ENCODE measurements at regions not wholly inside any gene's neighbourhood (a gene's known extent, or its start where the extent isn't known, plus 50 kb on each side); places are given as distances from the start of the nearest gene placed in this dataset.
"Not testable (repeated sequence)": the region's sequence is repeated elsewhere in the genome, so short reads cannot be mapped to it uniquely, and the experiment has no call there.

GRCh38 chr5:116746668-116747067 lies 172.0 kb upstream of the SEMA6A start:
- DNase-seq = no peak

DNA sequence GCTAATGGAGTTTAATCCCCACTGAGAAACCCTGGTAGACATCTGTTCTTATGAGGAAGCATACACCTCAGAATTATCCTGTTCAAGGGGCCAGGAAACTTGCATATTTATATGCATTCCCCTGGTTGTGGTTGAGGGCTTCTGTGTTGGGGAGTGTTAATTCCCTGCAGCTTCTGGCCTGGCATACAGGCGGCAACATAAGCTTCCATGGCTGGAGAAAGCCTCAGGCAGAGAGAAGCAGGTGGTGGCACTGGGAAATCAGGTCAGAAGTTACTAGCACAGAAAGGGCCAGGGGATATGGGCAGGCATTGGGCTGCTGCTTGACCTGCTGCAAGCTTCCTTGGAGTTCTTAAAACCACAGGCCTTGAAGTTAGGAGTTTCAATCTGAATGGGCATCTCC lies 166.1 kb upstream of the SEMA6A start:
- no peak for DNase-seq

GRCh38 chr5:116739571-116739970 lies 164.9 kb upstream of the SEMA6A start:
- no peak for DNase-seq

DNA sequence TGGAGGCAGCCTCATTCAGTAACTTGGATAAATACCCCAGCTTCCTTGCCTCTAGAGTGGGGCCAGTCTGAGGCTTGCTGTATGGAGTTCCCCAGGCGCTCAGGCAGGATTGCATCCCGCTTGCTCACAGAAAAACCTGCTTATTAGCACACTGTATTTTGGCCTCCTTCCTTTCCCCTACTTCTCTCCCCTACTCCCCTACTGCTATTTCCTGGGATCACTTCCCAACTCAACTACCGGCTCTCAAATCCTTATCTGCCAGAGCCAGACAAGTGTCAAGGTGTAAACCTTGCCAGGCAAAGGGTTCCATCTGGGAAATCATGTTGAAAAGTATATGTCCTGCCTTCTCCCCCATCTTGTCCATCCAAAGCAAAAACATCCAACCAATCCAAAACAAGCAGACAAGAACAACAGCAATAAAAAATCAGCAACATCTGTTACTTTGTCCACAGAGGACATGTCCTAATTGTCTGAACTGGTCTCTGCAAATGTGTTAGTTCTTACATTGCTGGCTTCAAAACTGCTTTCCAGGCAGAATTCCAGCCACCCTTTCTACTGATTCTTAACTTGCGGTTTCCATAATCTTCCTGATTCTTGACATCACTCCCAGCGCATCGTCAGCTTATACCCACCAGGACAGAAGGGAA lies 164.1 kb upstream of the SEMA6A start:
- no peak for DNase-seq

DNA sequence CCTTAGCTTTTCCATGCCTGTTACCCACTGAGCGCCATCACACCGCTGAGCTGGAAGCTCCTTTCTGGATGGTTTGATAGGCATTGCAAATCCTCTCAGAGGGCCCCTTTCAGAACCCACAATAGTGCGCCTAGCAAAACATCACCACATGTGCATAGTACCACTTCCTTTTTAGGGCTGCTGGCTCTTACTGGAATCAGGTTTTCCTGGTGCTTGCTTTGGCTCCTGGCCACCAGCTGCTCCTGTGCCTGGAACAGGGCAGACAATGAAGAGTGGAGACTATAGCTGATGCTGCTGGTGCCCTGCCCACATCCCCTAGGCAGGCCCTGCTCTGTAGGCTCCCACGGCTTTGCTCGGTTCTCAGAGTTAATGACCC lies 163.6 kb upstream of the SEMA6A start:
- no peak for DNase-seq

DNA sequence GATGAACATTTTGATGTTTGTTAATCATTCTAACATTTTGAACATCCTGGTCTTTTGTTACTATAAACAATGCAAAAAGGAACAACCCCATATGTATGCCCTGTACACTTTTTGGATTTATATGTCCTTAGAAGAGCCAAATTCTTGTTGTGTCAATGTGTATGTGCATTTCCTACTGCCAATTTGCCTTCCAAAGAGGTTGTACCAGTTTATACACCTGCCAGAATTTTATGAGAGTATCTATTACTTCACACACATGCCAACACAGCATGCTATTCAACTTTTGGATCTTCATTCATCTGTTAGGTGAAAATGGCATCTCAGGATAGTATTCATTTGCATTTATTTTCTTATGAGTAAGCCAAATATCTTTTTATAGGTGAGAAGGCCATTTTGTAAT lies 162.0 kb upstream of the SEMA6A start:
- no peak for DNase-seq

DNA sequence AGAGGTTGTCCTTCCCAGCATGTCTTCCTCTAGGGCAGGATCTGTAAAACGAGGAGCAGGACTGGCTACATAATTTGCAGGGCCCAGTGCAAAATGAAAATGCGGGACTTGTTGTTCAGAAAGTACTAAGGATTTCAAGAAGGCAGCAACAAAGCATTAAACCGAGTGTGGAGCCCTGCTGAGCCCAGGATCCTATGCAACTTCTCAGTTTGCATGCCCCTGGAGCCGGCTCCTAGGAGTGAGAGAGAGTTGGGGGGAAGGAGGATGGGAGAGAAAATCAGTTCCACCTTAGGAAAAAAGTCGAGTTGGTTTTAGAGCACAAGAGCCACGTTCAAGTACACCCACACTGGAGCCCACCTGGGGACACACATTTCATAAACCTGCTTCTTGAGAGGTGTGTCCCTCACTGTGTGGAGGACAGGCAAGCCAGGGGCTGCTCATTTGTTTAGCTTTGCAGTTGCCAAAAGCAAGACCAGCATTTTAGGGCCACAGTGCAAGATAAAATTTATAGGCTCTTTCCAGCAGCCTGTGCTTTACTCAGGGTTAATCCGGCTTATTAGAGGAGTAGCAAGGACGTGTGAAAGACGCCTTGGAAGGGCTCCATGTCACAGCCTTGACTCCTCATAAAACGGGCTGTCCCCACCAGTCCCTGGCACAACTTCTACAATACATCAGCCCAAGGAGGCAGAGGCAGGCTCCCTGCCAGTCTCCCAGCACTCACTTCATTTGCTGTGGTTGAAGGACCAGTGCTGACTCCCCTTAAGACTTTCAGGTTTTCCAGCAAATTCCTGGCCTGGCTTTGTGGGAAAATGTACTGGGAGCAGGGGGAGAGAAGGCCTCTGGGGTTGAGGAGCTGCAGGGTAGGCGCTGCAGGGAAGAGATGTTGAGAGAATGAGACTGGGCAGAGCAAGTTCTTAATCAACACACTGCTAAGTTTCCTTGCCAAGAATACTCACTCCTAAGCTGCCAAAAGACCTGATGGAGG lies 159.7 kb upstream of the SEMA6A start:
- DNase-seq = no peak

DNA sequence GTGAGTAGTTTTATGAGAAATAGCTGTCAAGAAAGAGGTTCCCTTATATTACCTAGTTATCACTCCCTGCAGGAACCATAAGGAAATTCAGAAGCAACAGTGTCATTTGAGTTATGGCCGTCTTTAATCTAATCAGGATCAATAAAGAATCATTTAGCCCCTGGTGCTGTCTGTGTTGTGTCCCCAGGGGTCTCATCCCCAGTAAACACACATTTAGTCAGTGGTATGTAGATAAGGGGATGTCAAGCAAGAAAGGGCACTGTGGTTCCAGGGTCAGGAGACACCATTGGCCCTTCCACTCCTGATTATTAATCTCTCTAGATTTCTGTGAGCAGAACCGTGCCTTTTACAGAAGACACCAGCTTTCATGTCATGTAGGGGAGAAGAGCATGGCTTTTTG lies 158.0 kb upstream of the SEMA6A start:
- no peak for DNase-seq

- no peak for DNase-seq
These were observed 156.8 kb upstream of the SEMA6A start for GRCh38 chr5:116731432-116731831.

DNA sequence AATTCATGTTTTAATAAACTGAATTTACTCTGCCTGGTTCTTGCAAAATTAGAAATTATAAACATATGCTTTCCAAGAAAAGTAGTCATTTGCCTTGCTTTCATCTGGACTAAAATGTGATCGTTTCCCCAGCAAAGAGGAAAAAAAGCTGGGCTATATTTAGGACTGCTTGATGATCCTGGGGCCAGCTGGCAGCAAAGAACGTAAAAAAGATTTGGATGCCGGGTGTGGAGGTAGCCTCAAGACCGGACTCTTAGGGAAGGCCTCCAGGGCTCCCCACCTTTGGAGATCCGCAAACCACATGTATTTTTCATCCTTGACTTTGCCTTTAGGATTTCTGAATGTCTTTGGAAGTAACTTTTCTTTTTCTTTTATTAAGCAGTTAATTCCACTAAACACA lies 156.1 kb upstream of the SEMA6A start:
- no peak for DNase-seq

GRCh38 chr5:116730185-116730584 lies 155.6 kb upstream of the SEMA6A start:
- DNase-seq = no peak

- DNase-seq = no peak
These were observed 152.6 kb upstream of the SEMA6A start for GRCh38 chr5:116727248-116727647.

DNA sequence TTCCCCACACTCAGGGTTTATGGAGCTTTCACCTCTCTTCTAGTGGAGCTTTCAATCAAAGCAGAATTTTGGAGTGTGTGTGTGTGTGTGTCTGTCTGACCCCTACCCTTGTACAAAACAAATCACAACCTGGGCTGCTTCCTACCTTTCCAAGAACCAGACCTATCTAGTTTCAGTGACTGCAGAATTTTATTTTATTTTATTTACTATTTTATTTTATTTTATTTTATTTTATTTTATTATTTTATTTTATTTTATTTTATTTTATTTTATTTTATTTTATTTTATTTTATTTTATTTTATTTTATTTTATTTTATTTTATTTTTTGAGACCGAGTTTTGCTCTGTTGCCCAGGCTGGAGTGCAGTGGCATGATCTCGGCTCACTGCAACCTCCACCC lies 151.6 kb upstream of the SEMA6A start:
- not testable (repeated sequence) for DNase-seq

DNA sequence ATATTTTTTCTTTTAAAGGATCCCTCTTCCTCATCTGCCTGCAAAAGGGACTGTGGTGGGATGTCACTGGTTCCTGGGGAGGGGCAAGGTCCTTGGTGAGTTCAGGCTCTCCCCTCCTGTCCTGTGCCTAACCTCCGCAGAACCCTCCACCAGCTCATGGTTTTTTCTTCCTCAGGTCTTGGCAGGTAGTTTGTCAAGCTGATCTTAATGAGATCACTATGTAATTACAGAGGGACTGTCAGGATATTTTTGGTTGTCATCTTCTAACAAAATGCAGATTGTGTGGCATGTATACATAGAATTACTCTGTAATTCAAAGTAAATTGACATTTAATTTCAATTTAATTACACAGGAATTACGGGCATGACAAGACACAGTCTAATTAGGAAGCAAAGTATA lies 150.3 kb upstream of the SEMA6A start:
- DNase-seq = no peak

DNA sequence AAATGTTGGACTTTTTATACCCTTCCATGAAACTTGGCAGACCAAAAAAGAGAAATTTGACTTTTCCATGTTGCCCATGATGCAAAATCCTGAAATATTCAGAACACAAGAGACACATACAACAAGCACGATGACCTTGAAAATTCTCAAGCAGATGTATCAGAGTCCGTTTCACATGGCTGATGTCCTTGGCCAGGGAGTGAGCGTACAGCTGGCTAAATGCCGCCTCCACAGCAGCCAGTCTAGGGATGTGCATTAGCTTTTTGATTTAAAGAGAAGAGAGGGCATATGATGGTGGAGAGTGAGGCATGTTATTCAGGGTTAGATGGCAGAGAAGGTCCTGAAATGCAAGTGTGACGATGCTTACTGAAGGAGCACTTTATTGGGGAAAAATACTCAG lies 148.0 kb upstream of the SEMA6A start:
- no peak for DNase-seq

GRCh38 chr5:116719106-116719505 lies 144.5 kb upstream of the SEMA6A start:
- DNase-seq = no peak

DNA sequence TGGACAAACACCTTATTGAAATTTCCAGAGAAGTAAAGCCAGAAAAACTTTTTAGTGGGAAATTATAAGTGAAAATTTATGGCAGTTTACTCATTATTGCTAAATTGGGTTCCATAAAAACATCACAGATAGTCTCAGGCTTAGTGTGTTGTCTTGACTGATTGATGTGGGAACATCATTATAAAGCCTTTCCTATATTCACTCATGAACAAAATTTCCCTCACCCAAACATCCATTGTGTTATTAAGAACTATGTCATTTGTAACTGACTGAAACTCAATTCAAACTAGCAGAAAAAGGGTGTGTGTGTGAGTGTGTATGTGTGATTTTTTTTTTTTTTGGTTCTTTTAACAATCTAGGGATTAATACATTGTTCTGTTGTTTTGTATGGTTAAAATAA lies 143.7 kb upstream of the SEMA6A start:
- no peak for DNase-seq

DNA sequence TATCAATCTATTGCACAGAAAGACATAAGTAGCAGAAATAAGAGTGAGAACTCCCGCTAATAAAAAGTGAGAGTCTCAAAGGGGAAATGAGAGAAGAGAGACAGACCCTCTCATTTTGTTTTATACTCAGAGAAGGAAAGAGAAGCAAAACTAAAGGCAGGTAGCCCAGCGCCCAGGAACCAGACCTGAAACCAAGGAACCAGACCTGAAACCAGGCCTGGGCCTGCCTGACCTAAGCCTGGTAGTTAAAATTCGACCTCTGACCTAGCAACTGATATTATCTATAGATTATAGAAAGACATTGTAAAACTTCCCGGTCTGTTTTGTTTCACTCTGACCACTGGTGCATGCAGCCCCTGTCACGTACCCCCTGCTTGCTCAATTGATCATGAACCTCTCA lies 134.5 kb upstream of the SEMA6A start:
- no peak for DNase-seq

- DNase-seq = not testable (repeated sequence)
These were observed 130.5 kb upstream of the SEMA6A start for GRCh38 chr5:116705121-116705519.

DNA sequence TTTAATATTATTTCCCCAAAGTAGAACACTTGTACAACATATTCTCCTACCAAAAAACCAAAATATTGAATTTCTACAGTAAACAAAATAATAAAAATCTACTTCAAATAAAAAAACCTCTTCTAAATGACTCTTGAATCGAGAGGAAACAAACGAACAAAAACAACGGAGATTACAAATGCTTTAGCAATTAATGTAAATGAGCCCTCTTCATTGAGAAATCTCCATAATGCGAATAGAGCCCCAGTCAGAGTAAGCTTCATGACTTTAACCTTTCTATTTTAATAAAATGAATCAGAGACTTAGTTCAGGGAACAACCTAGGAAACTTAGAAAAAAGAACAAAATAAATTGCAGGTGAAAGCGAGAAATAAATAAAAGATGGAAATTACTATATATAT lies 129.3 kb upstream of the SEMA6A start:
- DNase-seq = no peak

- DNase-seq = no peak
These were observed 128.7 kb upstream of the SEMA6A start for GRCh38 chr5:116703328-116703727.

DNA sequence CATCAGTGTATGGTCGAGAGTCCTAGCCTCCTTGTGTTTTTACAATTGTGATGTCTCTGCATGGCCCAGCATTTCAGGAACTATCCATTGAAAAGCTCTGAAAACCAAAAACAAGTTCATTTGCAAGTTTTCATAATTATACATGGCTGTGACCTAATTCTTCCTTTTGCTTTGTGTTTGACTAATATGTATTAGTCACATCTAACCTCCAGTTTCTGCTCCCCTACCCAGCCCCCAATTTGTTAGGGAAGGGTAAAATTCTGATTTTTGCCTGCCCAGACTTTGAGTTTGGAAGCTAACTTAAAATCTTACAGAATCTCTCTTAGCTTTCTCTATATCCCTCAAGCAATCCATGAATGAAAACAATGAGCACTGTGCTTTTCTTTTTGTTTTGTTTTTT lies 128.2 kb upstream of the SEMA6A start:
- no peak for DNase-seq

DNA sequence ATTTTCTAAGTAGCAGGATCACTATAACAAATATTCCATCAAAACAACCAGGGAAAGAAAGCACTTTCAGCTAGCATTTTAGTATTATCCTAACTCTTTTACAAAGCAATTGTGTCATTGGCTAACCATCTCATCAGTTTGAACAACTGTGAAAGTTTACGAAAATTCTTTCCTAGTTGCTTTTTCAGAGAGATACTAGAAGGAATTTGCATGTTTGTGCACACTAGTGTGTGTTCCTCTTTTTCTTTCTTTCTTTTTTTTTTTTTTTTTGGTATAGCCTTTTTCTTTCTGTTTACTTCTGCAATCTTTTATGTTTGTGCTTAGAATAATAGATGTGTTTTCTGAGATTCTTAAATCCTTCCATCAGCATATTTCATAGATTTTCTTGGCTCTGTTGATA lies 124.7 kb upstream of the SEMA6A start:
- no peak for DNase-seq

GRCh38 chr5:116696366-116696765 lies 121.7 kb upstream of the SEMA6A start:
- DNase-seq = no peak

DNA sequence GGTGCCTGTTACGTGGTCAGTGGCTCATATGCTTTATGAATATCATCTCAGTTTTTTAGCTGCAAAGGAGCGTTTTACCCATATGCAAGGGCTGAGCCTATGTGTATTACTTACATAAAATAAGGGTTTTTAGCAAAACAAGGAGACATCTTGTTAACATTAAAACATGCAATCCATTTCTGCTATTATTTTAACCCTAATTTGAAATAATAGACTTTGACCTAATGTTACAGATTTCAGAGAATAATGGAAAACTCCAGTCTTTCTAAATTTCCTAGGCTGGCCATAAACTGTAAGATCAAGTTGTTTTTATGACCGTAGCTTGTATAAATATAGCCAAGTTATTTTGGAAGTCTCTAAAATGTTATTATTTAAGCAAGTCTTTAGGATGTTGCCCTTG lies 121.1 kb upstream of the SEMA6A start:
- no peak for DNase-seq
